ENCODE measurements at regions not wholly inside any gene's neighbourhood (a gene's known extent, or its start where the extent isn't known, plus 50 kb on each side); places are given as distances from the start of the nearest gene placed in this dataset.

DNA sequence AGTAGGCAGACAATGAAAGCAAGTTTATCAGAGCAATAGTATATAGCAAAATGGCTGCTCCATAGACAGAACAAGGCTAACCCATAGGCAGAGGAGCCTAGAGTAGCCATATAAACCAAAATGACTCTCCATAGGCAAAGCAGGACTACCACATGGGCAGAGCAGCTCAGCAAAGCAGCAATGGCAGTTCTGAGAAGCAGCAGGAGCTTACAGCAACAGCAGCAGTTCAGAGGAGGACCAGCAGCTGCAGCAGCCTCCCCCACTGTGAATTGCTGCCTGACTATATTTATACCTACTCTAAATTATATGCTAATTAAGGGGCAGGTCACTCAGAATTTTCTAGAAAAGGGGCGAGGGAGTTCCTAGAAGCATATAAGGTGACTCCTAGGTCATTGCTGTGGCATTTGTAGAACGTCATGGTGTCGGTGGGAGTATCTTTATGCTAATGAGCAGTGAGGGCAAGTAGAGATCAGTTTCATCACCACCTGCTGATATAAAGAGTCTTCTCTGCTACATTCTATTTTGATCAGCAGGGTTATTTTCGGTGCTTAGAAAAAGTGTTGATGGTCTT, 1115.5 kb downstream of the DTWD2 start:
- no peaks in the 10 kb centered on the region for H3K36me3 ChIP-seq (ENCODE audit: control insufficient read depth in 4 of 4, insufficient read depth in 4 of 4, low read length in 4 of 4)
- H3K4me3 ChIP-seq, result no peak overlapping the region
- no peaks in the 10 kb centered on the region for H3K4me1 ChIP-seq (ENCODE audit: control insufficient read depth in 5 of 5, insufficient read depth in 5 of 5, low read length in 5 of 5)
- no peaks in the 10 kb centered on the region for H3K9me3 ChIP-seq (ENCODE audit: control insufficient read depth in 4 of 4, insufficient read depth in 3 of 4, low read length in 3 of 4)
- TF ChIP-seq, protein P1, sequence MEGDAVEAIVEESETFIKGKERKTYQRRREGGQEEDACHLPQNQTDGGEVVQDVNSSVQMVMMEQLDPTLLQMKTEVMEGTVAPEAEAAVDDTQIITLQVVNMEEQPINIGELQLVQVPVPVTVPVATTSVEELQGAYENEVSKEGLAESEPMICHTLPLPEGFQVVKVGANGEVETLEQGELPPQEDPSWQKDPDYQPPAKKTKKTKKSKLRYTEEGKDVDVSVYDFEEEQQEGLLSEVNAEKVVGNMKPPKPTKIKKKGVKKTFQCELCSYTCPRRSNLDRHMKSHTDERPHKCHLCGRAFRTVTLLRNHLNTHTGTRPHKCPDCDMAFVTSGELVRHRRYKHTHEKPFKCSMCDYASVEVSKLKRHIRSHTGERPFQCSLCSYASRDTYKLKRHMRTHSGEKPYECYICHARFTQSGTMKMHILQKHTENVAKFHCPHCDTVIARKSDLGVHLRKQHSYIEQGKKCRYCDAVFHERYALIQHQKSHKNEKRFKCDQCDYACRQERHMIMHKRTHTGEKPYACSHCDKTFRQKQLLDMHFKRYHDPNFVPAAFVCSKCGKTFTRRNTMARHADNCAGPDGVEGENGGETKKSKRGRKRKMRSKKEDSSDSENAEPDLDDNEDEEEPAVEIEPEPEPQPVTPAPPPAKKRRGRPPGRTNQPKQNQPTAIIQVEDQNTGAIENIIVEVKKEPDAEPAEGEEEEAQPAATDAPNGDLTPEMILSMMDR (IDR thresholded peaks at IDR 0.05; ENCODE audit: control extremely low read depth, extremely low read depth), result no peak
- no peak overlapping the region for H3K27ac ChIP-seq (ENCODE audit: low read depth in 1 of 2, low read length in 1 of 2)
- 93 to 99% methylated on average over 4 of the region's 4 CpGs for WGBS, 2 donors
- DNase-seq, result no peak
- ATAC-seq (ENCODE audit: insufficient read depth, low FRiP score), result no peak
- no peaks in the 10 kb centered on the region for H3K27me3 ChIP-seq (ENCODE audit: control insufficient read depth in 3 of 3, insufficient read depth in 3 of 3, low read length in 2 of 3)
- no peak overlapping the region for H3K9ac ChIP-seq (ENCODE audit: insufficient read depth in 1 of 2, low read length in 2 of 2)

DNA sequence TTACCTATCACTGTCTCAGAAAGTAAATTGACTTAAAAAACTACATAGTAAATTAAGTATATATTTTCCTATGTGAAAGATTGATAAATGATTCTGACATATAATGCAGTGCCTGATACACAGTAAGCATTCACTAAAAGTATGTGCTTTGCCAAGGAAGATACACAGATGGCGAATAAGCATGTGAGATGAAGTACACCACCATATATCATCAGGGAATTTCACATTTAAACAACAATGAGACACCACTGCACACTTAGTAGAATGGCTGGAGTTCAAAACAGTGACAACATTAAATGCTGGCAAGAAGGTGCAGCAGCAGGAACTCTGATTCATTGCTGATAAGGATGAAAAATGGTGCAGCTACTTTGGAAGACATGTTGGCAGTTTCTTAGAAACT, 1118.8 kb downstream of the DTWD2 start:
- no peaks in the 10 kb centered on the region for H3K4me1 ChIP-seq (ENCODE audit: control insufficient read depth in 5 of 5, insufficient read depth in 5 of 5, low read length in 5 of 5)
- H3K4me3 ChIP-seq, result no peak overlapping the region
- ATAC-seq (ENCODE audit: insufficient read depth, low FRiP score) (no peak), DNase-seq (no peak)
- H3K9me3 ChIP-seq (ENCODE audit: control insufficient read depth in 4 of 4, insufficient read depth in 3 of 4, low read length in 3 of 4), result no peaks in the 10 kb centered on the region
- H3K9ac ChIP-seq (ENCODE audit: insufficient read depth in 1 of 2, low read length in 2 of 2), result no peak overlapping the region
- TF ChIP-seq, protein P1 (IDR thresholded peaks at IDR 0.05; ENCODE audit: control extremely low read depth, extremely low read depth), result no peak
- no peaks in the 10 kb centered on the region for H3K36me3 ChIP-seq (ENCODE audit: control insufficient read depth in 4 of 4, insufficient read depth in 4 of 4, low read length in 4 of 4)
- no peak overlapping the region for H3K27ac ChIP-seq (ENCODE audit: low read depth in 1 of 2, low read length in 1 of 2)
- no peaks in the 10 kb centered on the region for H3K27me3 ChIP-seq (ENCODE audit: control insufficient read depth in 3 of 3, insufficient read depth in 3 of 3, low read length in 2 of 3)
- 63 to 92% methylated on average over 1 of the region's 1 CpG for WGBS, 2 donors

DNA sequence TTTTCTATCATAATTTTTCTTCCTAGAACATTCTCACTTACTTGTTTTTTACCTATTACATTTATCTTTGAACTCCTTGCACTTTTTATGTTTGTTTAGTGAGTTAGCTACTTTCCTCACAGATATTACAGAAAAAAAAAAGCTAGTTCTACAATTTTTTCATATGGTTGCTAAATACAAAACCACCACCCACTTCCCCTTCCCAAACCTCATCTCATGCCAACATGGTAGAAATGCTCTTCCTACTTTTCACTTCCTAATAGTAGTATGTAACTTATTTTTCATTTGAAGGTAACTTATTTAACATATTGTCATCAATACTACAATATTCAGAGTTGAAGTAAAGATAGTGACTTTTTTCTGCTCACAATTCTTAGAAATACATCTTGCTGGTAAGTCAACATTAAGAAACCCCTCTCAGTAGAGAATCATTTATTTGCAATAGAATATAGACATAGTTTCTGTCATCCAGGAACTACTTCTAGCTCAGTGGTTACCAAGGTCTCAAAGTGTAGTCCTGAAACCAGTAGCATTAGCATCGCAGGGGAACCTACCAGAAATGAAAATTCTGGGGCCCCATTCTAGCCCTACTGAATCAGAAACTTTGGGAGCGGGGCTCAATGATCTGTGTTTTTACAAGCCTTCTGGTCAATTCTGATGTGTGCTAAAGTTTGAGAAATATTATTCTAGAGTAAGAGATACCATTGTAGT, 1124.6 kb downstream of the DTWD2 start:
- Histone ChIP-seq H3K27me3 (ENCODE audit: control insufficient read depth in 3 of 3, insufficient read depth in 3 of 3, low read length in 2 of 3) (no peaks in the 10 kb centered on the region), H3K4me1 (ENCODE audit: control insufficient read depth in 5 of 5, insufficient read depth in 5 of 5, low read length in 5 of 5) (no peaks in the 10 kb centered on the region), H3K9me3 (ENCODE audit: control insufficient read depth in 4 of 4, insufficient read depth in 3 of 4, low read length in 3 of 4) (no peaks in the 10 kb centered on the region), H3K4me3 (no peak overlapping the region), H3K27ac (ENCODE audit: low read depth in 1 of 2, low read length in 1 of 2) (no peak overlapping the region), H3K36me3 (ENCODE audit: control insufficient read depth in 4 of 4, insufficient read depth in 4 of 4, low read length in 4 of 4) (no peaks in the 10 kb centered on the region), H3K9ac (ENCODE audit: insufficient read depth in 1 of 2, low read length in 2 of 2) (no peak overlapping the region)
- ATAC-seq (ENCODE audit: insufficient read depth, low FRiP score) (no peak), DNase-seq (no peak)
- 83 to 87% methylated on average over 2 of the region's 2 CpGs for WGBS, 2 donors
- TF ChIP-seq, protein P1 (IDR thresholded peaks at IDR 0.05; ENCODE audit: control extremely low read depth, extremely low read depth), result no peak
